IgD-negative memory B cell (primary cell): ENCODE measurements at regions not wholly inside any gene's neighbourhood (a gene's known extent, or its start where the extent isn't known, plus 50 kb on each side); places are given as distances from the start of the nearest gene placed in this dataset.
"Not testable (repeated sequence)": the region's sequence is repeated elsewhere in the genome, so short reads cannot be mapped to it uniquely, and the experiment has no call there.

ENCODE experiments used
- H3K27ac Mint-ChIP-seq, 3 donors: one replicate each; pipeline ENCODE4 v1.8.0; 2020 to 2022; ENCODE audit warnings: mild to moderate bottlenecking in 3 of 3, mixed read lengths in 3 of 3, moderate library complexity in 1 of 3
- H3K27me3 Mint-ChIP-seq: one replicate; pipeline ENCODE4 v1.8.0; 2021; ENCODE audit warnings: mixed read lengths
- H3K36me3 Mint-ChIP-seq: one replicate; pipeline ENCODE4 v1.8.0; 2020; ENCODE audit warnings: mild to moderate bottlenecking, mixed read lengths
- H3K4me1 Mint-ChIP-seq, 3 donors: one replicate each; pipeline ENCODE4 v1.8.0; 2020 to 2022; ENCODE audit warnings: mixed read lengths in 3 of 3, mild to moderate bottlenecking in 1 of 3
- H3K4me3 Mint-ChIP-seq, 4 donors: one replicate each; pipeline ENCODE4 v1.8.0; 2020 to 2022; ENCODE audit warnings: mild to moderate bottlenecking in 4 of 4, mixed read lengths in 4 of 4, moderate library complexity in 3 of 4
- H3K9me3 Mint-ChIP-seq, 3 donors: one replicate each; pipeline ENCODE4 v1.8.0; 2020 to 2021; ENCODE audit warnings: mixed read lengths in 3 of 3, mild to moderate bottlenecking in 1 of 3

GRCh38 chr3:95797081-95797480 is 1017.3 kb upstream of the EPHA6 start:
- peaks cover 0 to 6% (median 3%) of the 10 kb centered on the region in 3 donors for H3K9me3 Mint-ChIP-seq
- H3K4me1 Mint-ChIP-seq = no peaks in the 10 kb centered on the region
- no peaks in the 10 kb centered on the region for H3K36me3 Mint-ChIP-seq
- H3K27ac Mint-ChIP-seq = no peak overlapping the region
- H3K27me3 Mint-ChIP-seq = no peaks in the 10 kb centered on the region
- H3K4me3 Mint-ChIP-seq = no peak overlapping the region

- Mint-ChIP-seq H3K36me3 (no peaks in the 10 kb centered on the region), H3K9me3 (peaks cover 0 to 5% (median 3%) of the 10 kb centered on the region in 3 donors), H3K4me3 (no peak overlapping the region), H3K4me1 (no peaks in the 10 kb centered on the region), H3K27ac (no peak overlapping the region), H3K27me3 (no peaks in the 10 kb centered on the region)
These were observed 1015.8 kb upstream of the EPHA6 start for GRCh38 chr3:95798628-95799027.

DNA sequence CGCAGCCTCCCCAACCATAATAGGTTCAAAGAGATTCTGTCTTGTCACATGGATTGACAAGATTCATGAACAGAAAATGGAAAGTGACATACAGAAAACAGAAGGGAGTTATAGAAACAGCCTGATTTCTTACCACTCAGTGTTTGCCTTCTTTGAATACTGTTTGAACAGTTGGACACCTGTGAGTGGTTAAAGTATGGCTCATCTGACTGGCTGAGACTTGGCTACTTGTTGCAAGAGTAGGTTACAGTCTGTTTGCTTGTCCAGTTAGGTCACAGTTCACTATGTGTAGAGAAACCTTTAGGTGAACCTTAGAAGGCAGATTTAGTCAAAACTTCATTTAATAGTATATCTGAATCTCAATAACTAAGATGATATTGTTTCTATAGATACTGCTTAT is 1003.9 kb upstream of the EPHA6 start:
- H3K27me3 Mint-ChIP-seq = no peaks in the 10 kb centered on the region
- H3K36me3 Mint-ChIP-seq = no peaks in the 10 kb centered on the region
- no peaks in the 10 kb centered on the region for H3K4me1 Mint-ChIP-seq
- no peak overlapping the region for H3K27ac Mint-ChIP-seq
- H3K9me3 Mint-ChIP-seq = peaks cover 2 to 10% (median 3%) of the 10 kb centered on the region in 3 donors
- H3K4me3 Mint-ChIP-seq = no peak overlapping the region

- no peaks in the 10 kb centered on the region for H3K4me1 Mint-ChIP-seq
- no peak overlapping the region for H3K4me3 Mint-ChIP-seq
- peaks cover 2 to 4% (median 4%) of the 10 kb centered on the region in 3 donors for H3K9me3 Mint-ChIP-seq
- no peaks in the 10 kb centered on the region for H3K27me3 Mint-ChIP-seq
- H3K36me3 Mint-ChIP-seq = no peaks in the 10 kb centered on the region
- H3K27ac Mint-ChIP-seq = no peak overlapping the region
These were observed 1001.1 kb upstream of the EPHA6 start for GRCh38 chr3:95813244-95813643.

- H3K4me3 Mint-ChIP-seq = no peak overlapping the region
- H3K36me3 Mint-ChIP-seq = peaks cover under 1% of the 10 kb centered on the region
- H3K27ac Mint-ChIP-seq = no peak overlapping the region
- H3K4me1 Mint-ChIP-seq = no peaks in the 10 kb centered on the region
- no peaks in the 10 kb centered on the region for H3K27me3 Mint-ChIP-seq
- H3K9me3 Mint-ChIP-seq = peaks cover 0 to 4% (median 2%) of the 10 kb centered on the region in 3 donors
These were observed 998.6 kb upstream of the EPHA6 start for GRCh38 chr3:95815828-95816227.

DNA sequence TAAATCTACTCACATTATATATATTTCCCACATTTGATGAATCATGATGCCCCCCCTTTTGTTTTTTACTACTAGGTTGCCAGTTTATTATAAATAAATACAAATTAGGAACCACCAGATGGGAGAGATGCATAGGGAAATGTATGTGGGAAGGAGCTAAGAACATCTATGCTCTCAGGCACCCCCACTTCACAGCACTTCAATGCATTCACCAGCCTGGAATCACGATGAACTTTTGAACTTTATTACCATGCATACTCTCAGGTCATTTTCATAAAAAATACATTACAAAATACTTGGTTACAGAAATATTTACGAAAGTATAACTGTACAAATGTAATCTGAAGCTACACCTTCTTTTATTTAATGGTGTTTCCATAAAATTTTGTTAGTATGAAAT is 988.0 kb upstream of the EPHA6 start:
- Mint-ChIP-seq H3K27ac (no peak overlapping the region), H3K4me3 (no peak overlapping the region)

DNA sequence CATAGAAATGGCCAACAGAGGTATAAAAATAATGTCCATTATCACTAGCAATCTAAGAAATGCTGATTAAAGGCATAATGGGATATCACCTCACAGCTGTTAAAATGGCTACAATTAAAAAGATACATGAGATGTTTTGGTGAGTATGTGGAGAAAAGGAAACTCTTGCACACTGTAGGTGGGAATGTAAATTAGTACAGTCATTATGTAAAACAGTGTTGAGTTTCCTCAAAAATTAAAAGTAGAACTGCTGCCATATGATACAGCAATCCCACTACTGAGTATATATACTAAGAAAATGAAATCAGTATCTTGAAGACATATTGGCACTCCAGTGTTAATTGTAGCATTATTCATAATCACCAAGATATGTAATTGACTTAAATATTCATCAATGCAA is 982.2 kb upstream of the EPHA6 start:
- Mint-ChIP-seq H3K27me3 (no peaks in the 10 kb centered on the region), H3K36me3 (no peaks in the 10 kb centered on the region), H3K4me3 (no peak overlapping the region), H3K9me3 (peaks cover 6 to 19% (median 6%) of the 10 kb centered on the region in 3 donors), H3K27ac (no peak overlapping the region), H3K4me1 (no peaks in the 10 kb centered on the region)

More for the DNA sequence above, 988.0 kb upstream of the EPHA6 start:
- H3K4me1 Mint-ChIP-seq = no peaks in the 10 kb centered on the region
- H3K27me3 Mint-ChIP-seq = no peaks in the 10 kb centered on the region
- no peaks in the 10 kb centered on the region for H3K36me3 Mint-ChIP-seq
- H3K9me3 Mint-ChIP-seq = peaks cover 0 to 9% (median 2%) of the 10 kb centered on the region in 3 donors

DNA sequence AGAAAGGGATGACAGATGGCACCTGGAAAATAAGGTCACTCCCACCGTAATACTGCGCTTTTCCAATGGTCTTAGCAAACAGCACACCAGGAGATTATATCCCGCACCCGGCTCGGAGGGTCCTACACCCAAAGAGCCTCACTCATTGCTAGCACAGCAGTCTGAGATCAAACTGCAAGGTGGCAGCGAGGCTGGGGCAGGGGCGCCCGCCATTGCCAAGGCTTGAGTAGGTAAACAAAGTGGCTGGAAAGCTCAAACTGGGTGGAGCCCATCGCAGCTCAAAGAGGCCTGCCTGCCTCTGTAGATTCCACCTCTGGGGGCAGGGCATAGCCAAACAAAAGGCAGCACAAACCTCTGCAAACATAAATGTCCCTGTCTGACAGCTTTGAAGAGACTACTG is 953.8 kb upstream of the EPHA6 start:
- not testable (repeated sequence) for H3K4me3 Mint-ChIP-seq, H3K27me3 Mint-ChIP-seq, H3K9me3 Mint-ChIP-seq, H3K36me3 Mint-ChIP-seq, H3K27ac Mint-ChIP-seq, H3K4me1 Mint-ChIP-seq

- Mint-ChIP-seq H3K4me3 (no peak overlapping the region), H3K4me1 (no peaks in the 10 kb centered on the region), H3K27ac (no peak overlapping the region), H3K27me3 (no peaks in the 10 kb centered on the region), H3K9me3 (peaks cover 0 to 4% (median 2%) of the 10 kb centered on the region in 3 donors), H3K36me3 (peaks cover 2% of the 10 kb centered on the region)
These were observed 930.6 kb upstream of the EPHA6 start for GRCh38 chr3:95883801-95884200.

DNA sequence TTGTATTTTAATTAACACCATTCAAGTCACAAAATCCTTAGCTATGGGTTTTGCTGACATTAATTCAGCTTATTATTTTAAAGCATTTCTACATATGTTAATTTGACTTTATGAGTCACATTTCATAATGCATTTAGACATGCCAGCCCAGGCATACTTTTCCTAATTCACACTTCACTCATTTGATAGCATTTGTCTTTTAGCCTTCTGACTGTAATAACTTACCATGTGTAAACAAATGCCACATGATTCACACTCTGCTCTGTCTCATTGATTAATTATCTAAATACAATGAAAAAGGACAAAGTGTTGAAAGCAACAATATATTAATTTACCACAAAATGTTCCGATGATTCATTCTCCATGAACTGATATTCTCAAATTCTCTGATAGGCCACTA is 927.8 kb upstream of the EPHA6 start:
- no peak overlapping the region for H3K27ac Mint-ChIP-seq
- H3K4me1 Mint-ChIP-seq = no peaks in the 10 kb centered on the region
- peaks cover 2% of the 10 kb centered on the region for H3K36me3 Mint-ChIP-seq
- no peaks in the 10 kb centered on the region for H3K27me3 Mint-ChIP-seq
- H3K9me3 Mint-ChIP-seq = peaks cover 1 to 4% (median 2%) of the 10 kb centered on the region in 3 donors
- no peak overlapping the region for H3K4me3 Mint-ChIP-seq

- Mint-ChIP-seq H3K27me3 (no peaks in the 10 kb centered on the region), H3K27ac (no peak overlapping the region), H3K4me1 (no peaks in the 10 kb centered on the region), H3K36me3 (peaks cover 2% of the 10 kb centered on the region), H3K9me3 (peaks cover 1 to 2% (median 2%) of the 10 kb centered on the region in 3 donors), H3K4me3 (no peak overlapping the region)
These were observed 927.3 kb upstream of the EPHA6 start for GRCh38 chr3:95887114-95887513.

DNA sequence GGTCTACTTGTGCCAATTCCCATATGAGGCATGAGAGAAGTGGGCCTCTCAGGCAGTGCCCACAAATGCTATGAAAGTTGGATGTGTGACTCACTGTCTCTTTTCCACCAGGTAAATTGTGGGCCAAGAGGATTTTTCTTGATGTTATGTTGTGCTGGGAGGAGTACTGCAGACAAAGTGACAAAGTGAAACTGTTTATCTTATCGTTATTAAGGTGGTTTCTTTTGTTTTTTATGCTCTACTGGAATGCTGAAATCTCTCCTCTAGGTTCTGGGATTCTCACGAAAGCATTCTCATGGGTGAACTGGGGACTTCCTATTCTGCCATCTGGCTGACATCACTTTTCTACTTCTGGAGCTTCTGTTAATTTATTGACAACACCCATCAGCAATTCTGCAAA is 919.6 kb upstream of the EPHA6 start:
- Mint-ChIP-seq H3K27me3 (no peaks in the 10 kb centered on the region), H3K4me1 (no peaks in the 10 kb centered on the region)

GRCh38 chr3:95899494-95899893 is 914.9 kb upstream of the EPHA6 start:
- Mint-ChIP-seq H3K27ac (no peak overlapping the region), H3K36me3 (no peaks in the 10 kb centered on the region), H3K9me3 (peaks cover 0 to 1% (median 0%) of the 10 kb centered on the region in 3 donors), H3K27me3 (no peaks in the 10 kb centered on the region), H3K4me1 (no peaks in the 10 kb centered on the region), H3K4me3 (no peak overlapping the region)

More for the DNA sequence above, 919.6 kb upstream of the EPHA6 start:
- no peaks in the 10 kb centered on the region for H3K36me3 Mint-ChIP-seq
- H3K27ac Mint-ChIP-seq = no peak overlapping the region
- peaks cover 3 to 8% (median 4%) of the 10 kb centered on the region in 3 donors for H3K9me3 Mint-ChIP-seq
- H3K4me3 Mint-ChIP-seq = no peak overlapping the region

DNA sequence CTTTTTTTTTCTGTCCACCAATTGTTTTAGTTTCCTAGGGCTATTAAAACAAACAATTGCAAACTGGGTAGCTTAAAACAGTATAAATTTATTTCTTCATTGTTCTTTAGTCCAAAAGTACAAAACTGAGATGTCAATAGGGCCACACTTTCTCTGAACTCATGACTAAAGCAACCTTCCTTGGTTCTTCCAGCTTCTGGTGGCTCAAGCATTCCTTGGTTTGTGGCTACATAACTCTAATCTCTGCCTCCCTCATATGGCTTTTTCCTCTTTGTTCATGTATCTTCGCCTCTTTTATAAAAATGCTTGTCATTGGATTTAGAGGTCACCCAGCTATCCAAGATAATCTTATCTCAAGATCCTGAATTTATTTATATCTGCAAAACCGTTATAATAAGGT is 914.5 kb upstream of the EPHA6 start:
- no peaks in the 10 kb centered on the region for H3K27me3 Mint-ChIP-seq
- H3K9me3 Mint-ChIP-seq = peaks cover 0 to 1% (median 0%) of the 10 kb centered on the region in 3 donors
- no peak overlapping the region for H3K4me3 Mint-ChIP-seq
- no peak overlapping the region for H3K27ac Mint-ChIP-seq
- H3K36me3 Mint-ChIP-seq = no peaks in the 10 kb centered on the region
- no peaks in the 10 kb centered on the region for H3K4me1 Mint-ChIP-seq

GRCh38 chr3:95901948-95902347 is 912.4 kb upstream of the EPHA6 start:
- Mint-ChIP-seq H3K4me3 (no peak overlapping the region), H3K36me3 (no peaks in the 10 kb centered on the region), H3K4me1 (no peaks in the 10 kb centered on the region), H3K27ac (no peak overlapping the region), H3K9me3 (no peaks in the 10 kb centered on the region), H3K27me3 (no peaks in the 10 kb centered on the region)

- Mint-ChIP-seq H3K4me1 (no peaks in the 10 kb centered on the region), H3K36me3 (no peaks in the 10 kb centered on the region), H3K4me3 (no peak overlapping the region), H3K27me3 (no peaks in the 10 kb centered on the region), H3K9me3 (peaks cover 0 to 2% (median 0%) of the 10 kb centered on the region in 3 donors), H3K27ac (no peak overlapping the region)
These were observed 909.2 kb upstream of the EPHA6 start for GRCh38 chr3:95905182-95905581.

- Mint-ChIP-seq H3K4me3 (no peak overlapping the region), H3K27me3 (no peaks in the 10 kb centered on the region), H3K9me3 (peaks cover 0 to 8% (median 6%) of the 10 kb centered on the region in 3 donors), H3K36me3 (no peaks in the 10 kb centered on the region), H3K27ac (no peak overlapping the region), H3K4me1 (no peaks in the 10 kb centered on the region)
These were observed 902.6 kb upstream of the EPHA6 start for GRCh38 chr3:95911767-95912166.
